Ishikawa (cell line): ENCODE measurements at regions not wholly inside any gene's neighbourhood (a gene's known extent, or its start where the extent isn't known, plus 50 kb on each side); places are given as distances from the start of the nearest gene placed in this dataset.
A peak's percentile ranks its signal among the peaks of the same experiment; 100 is the strongest.

ENCODE experiments used
- CEBPB ChIP-seq: IDR thresholded peaks from 2 replicates; pipeline ENCODE4 v1.6.1; 2012
- CREB1 ChIP-seq: IDR thresholded peaks from 2 replicates; pipeline ENCODE4 v1.6.1; 2012; ENCODE audit warnings: low read depth
- EGR1 ChIP-seq: IDR thresholded peaks from 2 replicates; pipeline ENCODE4 v1.6.1; 2012
- EP300 ChIP-seq: IDR thresholded peaks from 2 replicates; pipeline ENCODE4 v1.6.1; 2012; ENCODE audit warnings: borderline replicate concordance
- FOXM1 ChIP-seq: IDR thresholded peaks from 2 replicates; pipeline ENCODE4 v1.6.1; 2012; ENCODE audit warnings: low read depth, borderline replicate concordance
- MAX ChIP-seq: IDR thresholded peaks from 2 replicates; pipeline ENCODE4 v1.6.1; 2012
- NFIC ChIP-seq: IDR thresholded peaks from 2 replicates; pipeline ENCODE4 v1.6.1; 2012
- RAD21 ChIP-seq: IDR thresholded peaks from 2 replicates; pipeline ENCODE4 v1.6.1; 2012; ENCODE audit warnings: low read depth
- TAF1 ChIP-seq: IDR thresholded peaks from 2 replicates; pipeline ENCODE4 v1.6.1; 2012; ENCODE audit warnings: low read depth, mild to moderate bottlenecking
- TCF12 ChIP-seq: IDR thresholded peaks from 2 replicates; pipeline ENCODE4 v1.6.1; 2012; ENCODE audit warnings: low read depth
- TEAD4 ChIP-seq: IDR thresholded peaks from 2 replicates; pipeline ENCODE4 v1.6.1; 2012
- USF1 ChIP-seq: IDR thresholded peaks from 2 replicates; pipeline ENCODE4 v1.6.1; 2012
- YY1 ChIP-seq: IDR thresholded peaks from 2 replicates; pipeline ENCODE4 v1.6.1; 2012; ENCODE audit warnings: low read depth
- ZBTB7A ChIP-seq: IDR thresholded peaks from 2 replicates; pipeline ENCODE4 v1.6.1; 2012; ENCODE audit warnings: low read depth
- TF ChIP-seq, protein P1 (sequence below): IDR thresholded peaks from 2 replicates; pipeline ENCODE4 v1.6.1; 2012; ENCODE audit warnings: low read depth, mild to moderate bottlenecking

DNA sequence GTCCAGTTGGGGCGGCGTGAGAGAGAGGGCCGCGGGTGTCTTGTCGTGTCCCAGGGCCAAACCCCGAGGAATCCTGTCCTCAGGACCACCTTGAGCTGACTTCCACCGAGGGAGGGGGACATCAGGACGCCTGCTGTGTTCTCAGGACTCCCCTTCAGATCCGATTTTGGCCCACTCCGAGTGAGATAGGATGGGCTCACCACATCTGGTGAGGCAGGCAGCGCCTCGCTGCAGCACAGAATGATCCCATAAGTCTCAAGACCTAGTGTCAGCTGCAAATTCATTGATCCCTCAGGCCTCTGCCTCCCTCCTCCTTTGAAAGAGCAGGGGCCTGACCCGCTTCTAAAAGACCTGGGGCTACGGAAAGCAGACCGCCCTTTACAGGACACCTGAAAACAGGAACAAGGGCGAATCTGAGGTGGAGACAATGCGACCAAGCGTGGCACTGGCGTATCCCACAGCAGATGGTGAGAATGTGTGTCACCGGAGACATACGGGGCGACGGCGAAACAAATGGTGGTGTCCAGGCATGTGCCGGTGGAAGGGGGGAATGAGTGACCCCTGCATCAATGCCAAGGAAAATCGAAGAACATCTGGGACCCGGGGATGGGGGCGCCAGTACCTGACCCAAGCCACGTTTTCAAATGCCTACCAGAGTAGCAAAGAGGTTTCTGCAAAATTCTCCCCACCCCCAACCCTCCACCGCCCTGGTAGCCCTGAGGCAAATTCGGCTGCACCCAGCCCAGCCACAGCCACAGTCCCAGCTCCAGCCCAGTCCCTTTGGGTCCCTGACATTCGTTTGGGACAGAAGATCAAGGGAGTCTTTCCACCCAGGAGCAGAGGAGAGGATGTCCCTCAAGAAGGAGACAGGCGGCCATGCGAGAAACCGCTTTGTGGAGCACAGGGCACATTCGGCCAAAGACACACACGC, 162.1 kb upstream of the ZNF337 start:
- TF ChIP-seq TAF1 (no peak), TCF12 (no peak), NFIC (no peak), MAX (no peak), RAD21 (no peak)

GRCh38 chr20:25856256-25856884, 159.7 kb upstream of the ZNF337 start:
- TF ChIP-seq CEBPB (no peak), TCF12 (no peak), TAF1 (no peak), EGR1 (no peak), CREB1 (no peak), USF1 (no peak), TEAD4 (no peak), RAD21 (no peak), EP300 (no peak), ZBTB7A (no peak)
- TF ChIP-seq, protein P1, sequence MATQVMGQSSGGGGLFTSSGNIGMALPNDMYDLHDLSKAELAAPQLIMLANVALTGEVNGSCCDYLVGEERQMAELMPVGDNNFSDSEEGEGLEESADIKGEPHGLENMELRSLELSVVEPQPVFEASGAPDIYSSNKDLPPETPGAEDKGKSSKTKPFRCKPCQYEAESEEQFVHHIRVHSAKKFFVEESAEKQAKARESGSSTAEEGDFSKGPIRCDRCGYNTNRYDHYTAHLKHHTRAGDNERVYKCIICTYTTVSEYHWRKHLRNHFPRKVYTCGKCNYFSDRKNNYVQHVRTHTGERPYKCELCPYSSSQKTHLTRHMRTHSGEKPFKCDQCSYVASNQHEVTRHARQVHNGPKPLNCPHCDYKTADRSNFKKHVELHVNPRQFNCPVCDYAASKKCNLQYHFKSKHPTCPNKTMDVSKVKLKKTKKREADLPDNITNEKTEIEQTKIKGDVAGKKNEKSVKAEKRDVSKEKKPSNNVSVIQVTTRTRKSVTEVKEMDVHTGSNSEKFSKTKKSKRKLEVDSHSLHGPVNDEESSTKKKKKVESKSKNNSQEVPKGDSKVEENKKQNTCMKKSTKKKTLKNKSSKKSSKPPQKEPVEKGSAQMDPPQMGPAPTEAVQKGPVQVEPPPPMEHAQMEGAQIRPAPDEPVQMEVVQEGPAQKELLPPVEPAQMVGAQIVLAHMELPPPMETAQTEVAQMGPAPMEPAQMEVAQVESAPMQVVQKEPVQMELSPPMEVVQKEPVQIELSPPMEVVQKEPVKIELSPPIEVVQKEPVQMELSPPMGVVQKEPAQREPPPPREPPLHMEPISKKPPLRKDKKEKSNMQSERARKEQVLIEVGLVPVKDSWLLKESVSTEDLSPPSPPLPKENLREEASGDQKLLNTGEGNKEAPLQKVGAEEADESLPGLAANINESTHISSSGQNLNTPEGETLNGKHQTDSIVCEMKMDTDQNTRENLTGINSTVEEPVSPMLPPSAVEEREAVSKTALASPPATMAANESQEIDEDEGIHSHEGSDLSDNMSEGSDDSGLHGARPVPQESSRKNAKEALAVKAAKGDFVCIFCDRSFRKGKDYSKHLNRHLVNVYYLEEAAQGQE = no peak

GRCh38 chr20:25853718-25854388, 157.2 kb upstream of the ZNF337 start:
- TF ChIP-seq MAX (peak; percentile 45; the same call in 1 of the 2 replicates), YY1 (peak; percentile 90), TAF1 (peak; percentile 78)

GRCh38 chr20:25848222-25848621, 151.6 kb upstream of the ZNF337 start:
- TF ChIP-seq YY1 (no peak), FOXM1 (no peak), NFIC (no peak)

GRCh38 chr20:25761596-25761995, 64.9 kb upstream of the ZNF337 start:
- no peak for TF ChIP-seq RAD21
- no peak for TF ChIP-seq YY1
- TF ChIP-seq, protein P1 = no peak
- TF ChIP-seq USF1 = no peak
- TF ChIP-seq TCF12 = no peak
- no peak for TF ChIP-seq CREB1
- no peak for TF ChIP-seq FOXM1
- TF ChIP-seq CEBPB = no peak
- TF ChIP-seq EGR1 = no peak
- TF ChIP-seq EP300 = no peak
- no peak for TF ChIP-seq ZBTB7A
- TF ChIP-seq MAX = no peak
- no peak for TF ChIP-seq NFIC
- no peak for TF ChIP-seq TEAD4
- TF ChIP-seq TAF1 = no peak
